ENCODE measurements at regions not wholly inside any gene's neighbourhood (a gene's known extent, or its start where the extent isn't known, plus 50 kb on each side); places are given as distances from the start of the nearest gene placed in this dataset.

DNA sequence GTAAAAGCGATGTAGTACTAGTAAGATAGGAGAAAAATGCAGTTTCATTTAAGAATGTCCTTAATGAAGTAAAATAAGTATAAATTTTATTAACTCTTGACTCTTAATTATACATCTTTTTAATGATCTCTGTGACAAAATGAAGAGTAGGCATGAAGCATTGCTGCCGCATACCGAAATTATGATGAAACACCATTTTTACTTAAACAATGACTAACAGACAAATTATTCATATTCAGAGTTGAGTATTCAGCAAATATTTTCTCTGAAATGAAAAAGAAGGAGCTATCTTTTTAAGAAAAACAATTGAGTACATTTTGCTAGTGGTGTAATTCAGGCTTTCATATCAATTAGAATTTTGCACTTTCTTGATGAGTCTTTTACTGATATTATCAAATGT lies 150.6 kb upstream of the DOCK10 start:
- H3K4me1 ChIP-seq (ENCODE audit: control insufficient read depth in 4 of 4, insufficient read depth in 4 of 4, low read length in 3 of 4), result no peaks in the 10 kb centered on the region
- H3K9ac ChIP-seq (ENCODE audit: low read depth in 1 of 2, low read length in 2 of 2), result no peak overlapping the region
- H3K27ac ChIP-seq (ENCODE audit: low read depth in 1 of 2, low read length in 2 of 2), result no peak overlapping the region
- no peak overlapping the region for H3K4me3 ChIP-seq (ENCODE audit: low read depth in 1 of 3, low read length in 3 of 3)
- 85% methylated on average over 3 of the region's 3 CpGs for WGBS
- peaks cover 0 to 6% (median 0%) of the 10 kb centered on the region in 4 donors for H3K27me3 ChIP-seq (ENCODE audit: control insufficient read depth in 4 of 4, insufficient read depth in 4 of 4, low read length in 3 of 4)
- no peaks in the 10 kb centered on the region for H3K36me3 ChIP-seq (ENCODE audit: control insufficient read depth in 4 of 4, insufficient read depth in 3 of 4, low read depth in 1 of 4, low read length in 3 of 4)
- H3K9me3 ChIP-seq (ENCODE audit: control insufficient read depth in 4 of 4, low read length in 3 of 4), result no peaks in the 10 kb centered on the region
- TF ChIP-seq RAD21 (IDR thresholded peaks at IDR 0.05) (no peak), YY1 (IDR thresholded peaks at IDR 0.05) (no peak), EGR1 (IDR thresholded peaks at IDR 0.05; ENCODE audit: low read depth in 2 of 2) (no peak), NR2F2 (IDR thresholded peaks at IDR 0.05) (no peak), FOXA2 (IDR thresholded peaks at IDR 0.05) (no peak), RXRA (IDR thresholded peaks at IDR 0.05) (no peak), JUND (IDR thresholded peaks at IDR 0.05) (no peak), MAX (IDR thresholded peaks at IDR 0.05) (no peak), HNF4G (IDR thresholded peaks at IDR 0.05) (no peak)
- TF ChIP-seq, protein P1, sequence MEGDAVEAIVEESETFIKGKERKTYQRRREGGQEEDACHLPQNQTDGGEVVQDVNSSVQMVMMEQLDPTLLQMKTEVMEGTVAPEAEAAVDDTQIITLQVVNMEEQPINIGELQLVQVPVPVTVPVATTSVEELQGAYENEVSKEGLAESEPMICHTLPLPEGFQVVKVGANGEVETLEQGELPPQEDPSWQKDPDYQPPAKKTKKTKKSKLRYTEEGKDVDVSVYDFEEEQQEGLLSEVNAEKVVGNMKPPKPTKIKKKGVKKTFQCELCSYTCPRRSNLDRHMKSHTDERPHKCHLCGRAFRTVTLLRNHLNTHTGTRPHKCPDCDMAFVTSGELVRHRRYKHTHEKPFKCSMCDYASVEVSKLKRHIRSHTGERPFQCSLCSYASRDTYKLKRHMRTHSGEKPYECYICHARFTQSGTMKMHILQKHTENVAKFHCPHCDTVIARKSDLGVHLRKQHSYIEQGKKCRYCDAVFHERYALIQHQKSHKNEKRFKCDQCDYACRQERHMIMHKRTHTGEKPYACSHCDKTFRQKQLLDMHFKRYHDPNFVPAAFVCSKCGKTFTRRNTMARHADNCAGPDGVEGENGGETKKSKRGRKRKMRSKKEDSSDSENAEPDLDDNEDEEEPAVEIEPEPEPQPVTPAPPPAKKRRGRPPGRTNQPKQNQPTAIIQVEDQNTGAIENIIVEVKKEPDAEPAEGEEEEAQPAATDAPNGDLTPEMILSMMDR (IDR thresholded peaks at IDR 0.05; ENCODE audit: low read depth, low read length, missing input control), result no peak
- DNase-seq (ENCODE audit: low spot score), result no peak

DNA sequence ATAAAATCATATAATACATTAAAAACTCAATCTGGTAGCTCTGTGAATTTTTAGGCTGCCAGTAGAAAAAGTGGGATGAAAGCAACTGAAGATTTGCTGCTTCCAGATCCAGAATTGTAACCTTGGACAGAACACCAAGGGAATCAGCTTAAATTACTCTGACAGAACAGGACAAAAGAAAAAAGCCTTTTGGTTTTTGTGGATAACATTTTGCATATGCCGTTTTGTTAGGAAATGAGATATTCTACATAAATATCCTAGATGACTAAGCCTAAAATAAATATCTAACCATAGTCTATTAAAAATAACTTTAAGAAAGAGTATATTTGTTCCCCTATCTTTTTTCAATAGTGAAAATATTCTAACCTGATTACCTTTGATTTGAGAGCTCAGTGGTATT lies 148.7 kb upstream of the DOCK10 start:
- WGBS, result 66% methylated on average over 1 of the region's 1 CpG
- no peaks in the 10 kb centered on the region for H3K36me3 ChIP-seq (ENCODE audit: control insufficient read depth in 4 of 4, insufficient read depth in 3 of 4, low read depth in 1 of 4, low read length in 3 of 4)
- H3K9me3 ChIP-seq (ENCODE audit: control insufficient read depth in 4 of 4, low read length in 3 of 4), result no peaks in the 10 kb centered on the region
- DNase-seq (ENCODE audit: low spot score), result no peak
- H3K27ac ChIP-seq (ENCODE audit: low read depth in 1 of 2, low read length in 2 of 2), result no peak overlapping the region
- H3K4me1 ChIP-seq (ENCODE audit: control insufficient read depth in 4 of 4, insufficient read depth in 4 of 4, low read length in 3 of 4), result no peaks in the 10 kb centered on the region
- peaks cover 0 to 6% (median 0%) of the 10 kb centered on the region in 4 donors for H3K27me3 ChIP-seq (ENCODE audit: control insufficient read depth in 4 of 4, insufficient read depth in 4 of 4, low read length in 3 of 4)
- H3K9ac ChIP-seq (ENCODE audit: low read depth in 1 of 2, low read length in 2 of 2), result no peak overlapping the region
- TF ChIP-seq FOXA2 (IDR thresholded peaks at IDR 0.05) (no peak), MAX (IDR thresholded peaks at IDR 0.05) (no peak), SP1 (IDR thresholded peaks at IDR 0.05) (no peak), TAF1 (conservative IDR thresholded peaks at IDR 0.05) (no peak), HNF4G (IDR thresholded peaks at IDR 0.05) (no peak), YY1 (IDR thresholded peaks at IDR 0.05) (no peak), EGR1 (IDR thresholded peaks at IDR 0.05; ENCODE audit: low read depth in 2 of 2) (no peak), NR2F2 (IDR thresholded peaks at IDR 0.05) (no peak)
- no peak overlapping the region for H3K4me3 ChIP-seq (ENCODE audit: low read depth in 1 of 3, low read length in 3 of 3)

GRCh38 chr2:225184948-225185347 lies 142.7 kb upstream of the DOCK10 start:
- H3K27me3 ChIP-seq (ENCODE audit: control insufficient read depth in 4 of 4, insufficient read depth in 4 of 4, low read length in 3 of 4), result peaks cover 0 to 3% (median 0%) of the 10 kb centered on the region in 4 donors
- DNase-seq (ENCODE audit: low spot score), result no peak
- H3K9me3 ChIP-seq (ENCODE audit: control insufficient read depth in 4 of 4, low read length in 3 of 4), result no peaks in the 10 kb centered on the region
- no peaks in the 10 kb centered on the region for H3K36me3 ChIP-seq (ENCODE audit: control insufficient read depth in 4 of 4, insufficient read depth in 3 of 4, low read depth in 1 of 4, low read length in 3 of 4)
- 76% methylated on average over 2 of the region's 2 CpGs for WGBS
- TF ChIP-seq, protein P1 (IDR thresholded peaks at IDR 0.05; ENCODE audit: low read depth, low read length, missing input control), result no peak
- TF ChIP-seq ATF3 (IDR thresholded peaks at IDR 0.05), result no peak
- no peak for TF ChIP-seq FOXA2 (IDR thresholded peaks at IDR 0.05)
- TF ChIP-seq YY1 (IDR thresholded peaks at IDR 0.05), result no peak
- no peak for TF ChIP-seq REST (IDR thresholded peaks at IDR 0.05)
- TF ChIP-seq RAD21 (IDR thresholded peaks at IDR 0.05), result no peak
- TF ChIP-seq HNF4G (IDR thresholded peaks at IDR 0.05), result no peak
- TF ChIP-seq JUND (IDR thresholded peaks at IDR 0.05), result no peak
- no peak for TF ChIP-seq NR2F2 (IDR thresholded peaks at IDR 0.05)
- TF ChIP-seq SP1 (IDR thresholded peaks at IDR 0.05), result no peak
- TF ChIP-seq TAF1 (conservative IDR thresholded peaks at IDR 0.05), result no peak
- TF ChIP-seq GABPA (IDR thresholded peaks at IDR 0.05 in 1 of 2, conservative IDR thresholded peaks at IDR 0.05 in 1 of 2), result no peak
- TF ChIP-seq RXRA (IDR thresholded peaks at IDR 0.05), result no peak
- TF ChIP-seq MAX (IDR thresholded peaks at IDR 0.05), result no peak
- no peak for TF ChIP-seq EGR1 (IDR thresholded peaks at IDR 0.05; ENCODE audit: low read depth in 2 of 2)
- no peak overlapping the region for H3K4me3 ChIP-seq (ENCODE audit: low read depth in 1 of 3, low read length in 3 of 3)
- no peak overlapping the region for H3K27ac ChIP-seq (ENCODE audit: low read depth in 1 of 2, low read length in 2 of 2)
- H3K4me1 ChIP-seq (ENCODE audit: control insufficient read depth in 4 of 4, insufficient read depth in 4 of 4, low read length in 3 of 4), result no peaks in the 10 kb centered on the region
- no peak overlapping the region for H3K9ac ChIP-seq (ENCODE audit: low read depth in 1 of 2, low read length in 2 of 2)

All from liver (tissue), 8 donors.